ENCODE measurements at regions not wholly inside any gene's neighbourhood (a gene's known extent, or its start where the extent isn't known, plus 50 kb on each side); places are given as distances from the start of the nearest gene placed in this dataset.

- TF ChIP-seq MAX (IDR thresholded peaks at IDR 0.05) (no peak), TAF1 (IDR thresholded peaks at IDR 0.05; ENCODE audit: low read depth) (no peak), CREB1 (IDR thresholded peaks at IDR 0.05; ENCODE audit: low read depth) (no peak), YY1 (IDR thresholded peaks at IDR 0.05; ENCODE audit: low read depth) (no peak)
Measured at GRCh38 chr1:108071601-108072000, 106.6 kb upstream of the VAV3 start.

DNA sequence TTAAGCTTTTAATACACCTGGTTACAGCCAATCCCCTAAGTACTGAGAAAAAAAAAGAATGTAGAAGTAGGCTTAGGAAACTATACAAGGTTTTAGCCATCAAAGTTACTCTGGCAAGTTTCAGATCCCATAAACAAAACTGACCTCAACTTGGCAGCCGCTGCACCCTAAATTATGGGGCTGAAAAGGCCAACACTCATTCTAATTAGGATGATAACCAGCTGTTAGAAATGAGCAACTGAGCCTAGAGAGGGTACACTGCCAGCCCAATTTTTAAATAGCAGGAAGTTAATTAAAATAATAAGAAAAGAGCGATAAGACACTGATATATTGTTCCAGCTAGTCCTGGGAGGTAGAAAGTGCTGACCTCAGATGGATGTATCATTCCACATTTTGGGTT, 105.7 kb upstream of the VAV3 start:
- TF ChIP-seq YY1 (IDR thresholded peaks at IDR 0.05; ENCODE audit: low read depth) (no peak), RAD21 (IDR thresholded peaks at IDR 0.05; ENCODE audit: low read depth) (no peak), TAF1 (IDR thresholded peaks at IDR 0.05; ENCODE audit: low read depth) (no peak)

GRCh38 chr1:108067884-108068540, 103.0 kb upstream of the VAV3 start:
- TF ChIP-seq EGR1 (IDR thresholded peaks at IDR 0.05) (no peak), NFIC (IDR thresholded peaks at IDR 0.05) (no peak), YY1 (IDR thresholded peaks at IDR 0.05; ENCODE audit: low read depth) (no peak), ZBTB7A (IDR thresholded peaks at IDR 0.05; ENCODE audit: low read depth) (no peak), EP300 (IDR thresholded peaks at IDR 0.05; ENCODE audit: borderline replicate concordance) (no peak), CEBPB (IDR thresholded peaks at IDR 0.05) (no peak), TCF12 (IDR thresholded peaks at IDR 0.05; ENCODE audit: low read depth) (no peak), RAD21 (IDR thresholded peaks at IDR 0.05; ENCODE audit: low read depth) (no peak), REST (IDR thresholded peaks at IDR 0.05; ENCODE audit: low read depth) (no peak), MAX (IDR thresholded peaks at IDR 0.05) (no peak), TAF1 (IDR thresholded peaks at IDR 0.05; ENCODE audit: low read depth) (no peak), FOXM1 (IDR thresholded peaks at IDR 0.05; ENCODE audit: borderline replicate concordance, low read depth) (no peak), TEAD4 (IDR thresholded peaks at IDR 0.05) (no peak), CREB1 (IDR thresholded peaks at IDR 0.05; ENCODE audit: low read depth) (no peak)
- TF ChIP-seq, protein P1, sequence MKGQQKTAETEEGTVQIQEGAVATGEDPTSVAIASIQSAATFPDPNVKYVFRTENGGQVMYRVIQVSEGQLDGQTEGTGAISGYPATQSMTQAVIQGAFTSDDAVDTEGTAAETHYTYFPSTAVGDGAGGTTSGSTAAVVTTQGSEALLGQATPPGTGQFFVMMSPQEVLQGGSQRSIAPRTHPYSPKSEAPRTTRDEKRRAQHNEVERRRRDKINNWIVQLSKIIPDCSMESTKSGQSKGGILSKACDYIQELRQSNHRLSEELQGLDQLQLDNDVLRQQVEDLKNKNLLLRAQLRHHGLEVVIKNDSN (IDR thresholded peaks at IDR 0.05), result no peak

GRCh38 chr1:108066808-108067207, 101.8 kb upstream of the VAV3 start:
- no peak for TF ChIP-seq TCF12 (IDR thresholded peaks at IDR 0.05; ENCODE audit: low read depth)
- TF ChIP-seq FOXM1 (IDR thresholded peaks at IDR 0.05; ENCODE audit: borderline replicate concordance, low read depth), result no peak
- TF ChIP-seq REST (IDR thresholded peaks at IDR 0.05; ENCODE audit: low read depth), result no peak
- TF ChIP-seq ZBTB7A (IDR thresholded peaks at IDR 0.05; ENCODE audit: low read depth), result no peak
- TF ChIP-seq, protein P1 (IDR thresholded peaks at IDR 0.05), result no peak
- TF ChIP-seq MAX (IDR thresholded peaks at IDR 0.05), result no peak
- no peak for TF ChIP-seq TAF1 (IDR thresholded peaks at IDR 0.05; ENCODE audit: low read depth)
- no peak for TF ChIP-seq CREB1 (IDR thresholded peaks at IDR 0.05; ENCODE audit: low read depth)
- no peak for TF ChIP-seq TEAD4 (IDR thresholded peaks at IDR 0.05)
- no peak for TF ChIP-seq NFIC (IDR thresholded peaks at IDR 0.05)
- TF ChIP-seq EGR1 (IDR thresholded peaks at IDR 0.05), result no peak

- TF ChIP-seq EP300 (IDR thresholded peaks at IDR 0.05; ENCODE audit: borderline replicate concordance) (no peak), YY1 (IDR thresholded peaks at IDR 0.05; ENCODE audit: low read depth) (no peak), NFIC (IDR thresholded peaks at IDR 0.05) (no peak), TAF1 (IDR thresholded peaks at IDR 0.05; ENCODE audit: low read depth) (no peak), FOXM1 (IDR thresholded peaks at IDR 0.05; ENCODE audit: borderline replicate concordance, low read depth) (no peak), RAD21 (IDR thresholded peaks at IDR 0.05; ENCODE audit: low read depth) (no peak), CEBPB (IDR thresholded peaks at IDR 0.05) (no peak), REST (IDR thresholded peaks at IDR 0.05; ENCODE audit: low read depth) (no peak), TEAD4 (IDR thresholded peaks at IDR 0.05) (no peak), EGR1 (IDR thresholded peaks at IDR 0.05) (no peak), CREB1 (IDR thresholded peaks at IDR 0.05; ENCODE audit: low read depth) (no peak), MAX (IDR thresholded peaks at IDR 0.05) (no peak)
- TF ChIP-seq, protein P1 (IDR thresholded peaks at IDR 0.05), result no peak
Measured at GRCh38 chr1:108064255-108064654, 99.3 kb upstream of the VAV3 start.

Data from Ishikawa (cell line).